Left ventricle myocardium inferior (tissue), 1 donor: ENCODE measurements at regions not wholly inside any gene's neighbourhood (a gene's known extent, or its start where the extent isn't known, plus 50 kb on each side); places are given as distances from the start of the nearest gene placed in this dataset.
"Not testable (repeated sequence)": the region's sequence is repeated elsewhere in the genome, so short reads cannot be mapped to it uniquely, and the experiment has no call there.

Experiments
- DNase-seq: peaks from one replicate; pipeline ENCODE4 v3.0.0-alpha.2; 2020
- H3K27ac ChIP-seq: fragments of 200-600 bp; replicated peaks from 2 replicates; pipeline ENCODE4 v1.8.0; 2021
- H3K27me3 ChIP-seq: fragments of 200-600 bp; 2 replicates; pipeline ENCODE4 v1.8.0; 2021; ENCODE audit warnings: low read depth
- H3K36me3 ChIP-seq: fragments of 200-600 bp; 2 replicates; pipeline ENCODE4 v1.8.0; 2021
- H3K4me1 ChIP-seq: fragments of 200-600 bp; 2 replicates; pipeline ENCODE4 v1.8.0; 2021
- H3K4me3 ChIP-seq: fragments of 200-600 bp; 2 replicates; pipeline ENCODE4 v1.8.0; 2021; ENCODE audit warnings: mild to moderate bottlenecking, moderate library complexity
- H3K9me3 ChIP-seq: fragments of 200-600 bp; replicated peaks from 2 replicates; pipeline ENCODE4 v1.8.0; 2021
- CTCF ChIP-seq: fragments of 200-600 bp; IDR thresholded peaks from 2 replicates; pipeline ENCODE4 v1.8.0; 2021; ENCODE audit warnings: antibody characterized with exemption, mild to moderate bottlenecking, borderline replicate concordance
- intact Hi-C: fragments of 100-400 bp; cut with micrococcal nuclease; formaldehyde crosslinking; loops from one replicate; pipeline ENCODE4 v1.11.0; 2022
- donor health status: DM: no; HTN: yes; CAD: no; lungs with severe emphysema.

DNA sequence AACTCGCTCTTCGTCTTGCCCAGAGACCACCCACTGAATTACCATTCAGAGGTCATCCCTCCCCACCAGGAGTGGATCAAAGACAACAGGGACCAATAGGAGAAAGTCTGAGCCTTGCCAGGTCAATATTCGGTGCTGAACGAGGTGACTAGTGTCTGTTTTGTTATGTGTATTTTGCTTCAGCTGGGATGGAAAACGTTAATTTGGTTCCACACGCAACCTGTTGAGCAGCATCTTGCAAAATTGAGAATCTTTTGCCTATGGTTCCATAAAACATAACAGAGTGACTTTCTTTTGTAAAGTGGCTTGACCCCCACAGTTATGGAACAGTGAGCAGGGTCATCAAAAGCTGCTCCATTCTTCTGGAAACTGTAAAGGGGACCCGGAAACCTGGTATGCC is 168.4 kb downstream of the MSX2 start:
- H3K4me3 ChIP-seq = no peak overlapping the region
- TF ChIP-seq CTCF = no peak
- H3K9me3 ChIP-seq = peaks cover 5% of the 10 kb centered on the region
- H3K4me1 ChIP-seq = no peaks in the 10 kb centered on the region
- no peak overlapping the region for H3K27ac ChIP-seq
- intact Hi-C loops = no loop called here
- H3K36me3 ChIP-seq = no peaks in the 10 kb centered on the region
- H3K27me3 ChIP-seq = peaks cover 10% of the 10 kb centered on the region
- DNase-seq = no peak

- H3K4me1 ChIP-seq, H3K4me3 ChIP-seq, H3K27ac ChIP-seq, DNase-seq, H3K36me3 ChIP-seq, H3K27me3 ChIP-seq, intact Hi-C loops: not testable (repeated sequence)
- H3K9me3 ChIP-seq = peaks cover 22% of the 10 kb centered on the region
Observed at GRCh38 chr5:174880412-174881200, 156.2 kb downstream of the MSX2 start.

DNA sequence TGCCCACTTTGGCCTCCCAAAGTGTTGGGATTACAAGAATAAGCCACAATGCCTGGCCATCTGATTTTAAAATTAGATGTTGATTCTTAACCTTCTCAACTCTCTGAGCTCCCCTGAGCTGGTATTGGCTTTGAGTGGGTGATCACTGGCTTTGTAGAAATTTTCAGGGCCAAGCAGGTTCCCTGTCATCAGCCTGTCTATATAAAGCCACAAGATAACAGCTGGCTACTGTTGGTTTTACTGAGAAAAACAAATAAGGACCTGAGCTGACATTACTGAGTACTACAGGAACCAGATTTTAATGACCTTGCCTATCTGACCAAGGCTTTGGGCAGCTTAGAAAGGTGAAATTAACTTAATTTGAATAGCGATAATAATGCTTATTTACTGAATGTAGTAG is 153.6 kb downstream of the MSX2 start:
- Histone ChIP-seq H3K4me1 (no peaks in the 10 kb centered on the region), H3K27ac (no peak overlapping the region), H3K36me3 (no peaks in the 10 kb centered on the region), H3K27me3 (peaks cover 31% of the 10 kb centered on the region), H3K9me3 (no peaks in the 10 kb centered on the region), H3K4me3 (no peak overlapping the region)
- TF ChIP-seq CTCF = no peak
- intact Hi-C loops = no loop called here
- no peak for DNase-seq

GRCh38 chr5:174872271-174872670 is 147.9 kb downstream of the MSX2 start:
- no peaks in the 10 kb centered on the region for H3K36me3 ChIP-seq
- intact Hi-C loops = no loop called here
- DNase-seq = no peak
- peaks cover 77% of the 10 kb centered on the region for H3K27me3 ChIP-seq
- no peak for TF ChIP-seq CTCF
- H3K4me1 ChIP-seq = no peaks in the 10 kb centered on the region
- H3K4me3 ChIP-seq = no peak overlapping the region
- no peak overlapping the region for H3K27ac ChIP-seq
- no peaks in the 10 kb centered on the region for H3K9me3 ChIP-seq

- TF ChIP-seq CTCF = no peak
- Histone ChIP-seq H3K36me3 (no peaks in the 10 kb centered on the region), H3K9me3 (peaks cover 11% of the 10 kb centered on the region), H3K27me3 (peaks cover 6% of the 10 kb centered on the region), H3K27ac (no peak overlapping the region), H3K4me3 (no peak overlapping the region), H3K4me1 (no peaks in the 10 kb centered on the region)
- DNase-seq = no peak
- intact Hi-C loops = no loop called here
Observed at GRCh38 chr5:174852143-174852542, 127.8 kb downstream of the MSX2 start.

- Histone ChIP-seq H3K4me3 (no peak overlapping the region), H3K4me1 (no peaks in the 10 kb centered on the region), H3K27me3 (peaks cover 6% of the 10 kb centered on the region), H3K9me3 (peaks cover 11% of the 10 kb centered on the region), H3K36me3 (no peaks in the 10 kb centered on the region), H3K27ac (no peak overlapping the region)
- DNase-seq = no peak
- intact Hi-C loops = no loop called here
- no peak for TF ChIP-seq CTCF
Observed at GRCh38 chr5:174850565-174851169, 126.3 kb downstream of the MSX2 start.
